ENCODE measurements at regions not wholly inside any gene's neighbourhood (a gene's known extent, or its start where the extent isn't known, plus 50 kb on each side); places are given as distances from the start of the nearest gene placed in this dataset.

GRCh38 chr4:111268769-111269414 lies 646.0 kb upstream of the PITX2 start:
- no peak for TF ChIP-seq CTCF (IDR thresholded peaks at IDR 0.05; ENCODE audit: low read depth, low read length, missing control alignments)
- no peak overlapping the region for H3K4me3 ChIP-seq (replicated peaks; ENCODE audit: low read depth, low read length)
- DNase-seq (ENCODE audit: extremely low read depth, low read depth) = no peak

DNA sequence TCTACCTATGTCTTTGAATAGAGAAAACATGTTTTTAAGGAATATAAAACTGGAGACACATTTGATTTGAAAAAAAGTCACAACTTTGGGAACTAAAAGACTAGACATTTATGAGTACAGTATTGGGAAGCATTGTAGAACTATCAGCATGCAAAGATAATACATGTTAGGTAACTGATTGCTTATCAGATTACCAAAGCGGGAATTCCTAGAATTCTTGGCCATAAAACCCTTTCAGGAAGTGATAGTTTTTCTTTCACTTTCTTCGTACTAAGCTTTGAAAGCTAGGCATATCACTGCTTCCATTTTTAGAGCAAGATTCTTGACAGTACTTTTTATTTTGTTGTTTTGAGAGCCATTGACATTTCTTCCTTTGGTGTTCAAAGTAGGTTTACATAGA lies 646.6 kb upstream of the PITX2 start:
- no peak for DNase-seq (ENCODE audit: extremely low read depth, low read depth)
- TF ChIP-seq CTCF (IDR thresholded peaks at IDR 0.05; ENCODE audit: low read depth, low read length, missing control alignments) = no peak
- no peak overlapping the region for H3K4me3 ChIP-seq (replicated peaks; ENCODE audit: low read depth, low read length)

DNA sequence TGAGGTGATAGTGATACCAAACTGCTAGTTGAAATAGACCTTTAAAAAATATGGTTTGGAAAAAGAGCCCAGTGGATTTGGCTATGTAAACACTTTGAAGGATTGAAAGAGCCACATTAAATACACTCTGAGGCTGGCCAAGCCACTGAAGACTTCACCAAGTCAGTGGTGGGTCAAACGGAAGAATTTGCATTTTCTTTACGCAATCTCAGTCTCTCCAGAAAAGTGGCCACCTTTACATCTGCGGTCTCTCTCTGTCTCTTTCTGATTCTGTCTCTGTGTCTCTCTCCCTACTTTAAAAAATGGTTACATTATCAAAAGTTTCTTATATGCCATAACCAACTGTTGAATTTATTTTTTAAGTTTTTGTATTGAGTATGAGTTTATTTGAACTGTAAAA lies 651.2 kb upstream of the PITX2 start:
- DNase-seq (ENCODE audit: extremely low read depth, low read depth) = no peak
- no peak for TF ChIP-seq CTCF (IDR thresholded peaks at IDR 0.05; ENCODE audit: low read depth, low read length, missing control alignments)
- no peak overlapping the region for H3K4me3 ChIP-seq (replicated peaks; ENCODE audit: low read depth, low read length)

GRCh38 chr4:111274486-111274885 lies 651.6 kb upstream of the PITX2 start:
- no peak overlapping the region for H3K4me3 ChIP-seq (replicated peaks; ENCODE audit: low read depth, low read length)
- TF ChIP-seq CTCF (IDR thresholded peaks at IDR 0.05; ENCODE audit: low read depth, low read length, missing control alignments) = no peak
- no peak for DNase-seq (ENCODE audit: extremely low read depth, low read depth)

DNA sequence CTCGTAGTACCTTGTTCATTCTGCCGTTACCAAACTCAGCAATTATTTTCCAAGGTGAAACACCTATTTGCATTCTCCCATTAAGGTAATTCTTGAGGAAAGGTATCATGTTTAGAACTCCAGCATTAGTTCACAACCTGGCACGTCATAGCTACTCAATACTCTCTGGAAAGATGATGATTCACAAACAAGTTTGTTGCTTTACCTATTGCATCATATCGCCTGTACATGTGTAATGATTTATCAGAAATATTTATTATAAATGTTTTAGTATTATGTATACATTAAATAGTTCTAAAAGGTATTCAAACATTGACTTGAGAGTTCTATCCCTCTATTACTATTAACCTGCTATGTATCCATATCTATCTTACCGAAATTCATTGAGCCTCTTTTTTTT lies 658.3 kb upstream of the PITX2 start:
- no peak for TF ChIP-seq CTCF (IDR thresholded peaks at IDR 0.05; ENCODE audit: low read depth, low read length, missing control alignments)
- no peak overlapping the region for H3K4me3 ChIP-seq (replicated peaks; ENCODE audit: low read depth, low read length)
- no peak for DNase-seq (ENCODE audit: extremely low read depth, low read depth)

- no peak for TF ChIP-seq CTCF (IDR thresholded peaks at IDR 0.05; ENCODE audit: low read depth, low read length, missing control alignments)
- H3K4me3 ChIP-seq (replicated peaks; ENCODE audit: low read depth, low read length) = no peak overlapping the region
- DNase-seq (ENCODE audit: extremely low read depth, low read depth) = no peak
These were observed 659.2 kb upstream of the PITX2 start for GRCh38 chr4:111282035-111282434.

Data from HFF-Myc (cell line).